ENCODE measurements at regions not wholly inside any gene's neighbourhood (a gene's known extent, or its start where the extent isn't known, plus 50 kb on each side); places are given as distances from the start of the nearest gene placed in this dataset.

DNA sequence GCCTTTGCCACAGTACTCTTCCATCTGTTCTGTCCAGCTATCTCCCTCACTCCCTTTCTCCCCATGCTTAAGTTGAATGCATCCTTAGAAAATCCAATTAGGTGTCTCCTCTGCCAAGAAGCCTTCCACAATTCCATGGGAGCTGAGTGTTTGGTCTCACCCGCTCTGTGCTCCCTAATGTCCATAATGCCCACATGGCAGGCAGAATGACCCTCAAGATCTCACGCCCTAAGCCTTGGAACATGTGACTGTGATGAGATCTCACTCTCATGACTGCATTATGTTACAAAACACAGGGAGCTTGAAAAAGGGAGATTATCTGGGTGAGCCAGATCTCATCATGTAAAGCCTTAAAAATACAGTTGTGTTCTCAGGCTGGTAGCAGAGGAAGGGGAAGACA is 229.4 kb downstream of the OMA1 start:
- TF ChIP-seq, protein P1, sequence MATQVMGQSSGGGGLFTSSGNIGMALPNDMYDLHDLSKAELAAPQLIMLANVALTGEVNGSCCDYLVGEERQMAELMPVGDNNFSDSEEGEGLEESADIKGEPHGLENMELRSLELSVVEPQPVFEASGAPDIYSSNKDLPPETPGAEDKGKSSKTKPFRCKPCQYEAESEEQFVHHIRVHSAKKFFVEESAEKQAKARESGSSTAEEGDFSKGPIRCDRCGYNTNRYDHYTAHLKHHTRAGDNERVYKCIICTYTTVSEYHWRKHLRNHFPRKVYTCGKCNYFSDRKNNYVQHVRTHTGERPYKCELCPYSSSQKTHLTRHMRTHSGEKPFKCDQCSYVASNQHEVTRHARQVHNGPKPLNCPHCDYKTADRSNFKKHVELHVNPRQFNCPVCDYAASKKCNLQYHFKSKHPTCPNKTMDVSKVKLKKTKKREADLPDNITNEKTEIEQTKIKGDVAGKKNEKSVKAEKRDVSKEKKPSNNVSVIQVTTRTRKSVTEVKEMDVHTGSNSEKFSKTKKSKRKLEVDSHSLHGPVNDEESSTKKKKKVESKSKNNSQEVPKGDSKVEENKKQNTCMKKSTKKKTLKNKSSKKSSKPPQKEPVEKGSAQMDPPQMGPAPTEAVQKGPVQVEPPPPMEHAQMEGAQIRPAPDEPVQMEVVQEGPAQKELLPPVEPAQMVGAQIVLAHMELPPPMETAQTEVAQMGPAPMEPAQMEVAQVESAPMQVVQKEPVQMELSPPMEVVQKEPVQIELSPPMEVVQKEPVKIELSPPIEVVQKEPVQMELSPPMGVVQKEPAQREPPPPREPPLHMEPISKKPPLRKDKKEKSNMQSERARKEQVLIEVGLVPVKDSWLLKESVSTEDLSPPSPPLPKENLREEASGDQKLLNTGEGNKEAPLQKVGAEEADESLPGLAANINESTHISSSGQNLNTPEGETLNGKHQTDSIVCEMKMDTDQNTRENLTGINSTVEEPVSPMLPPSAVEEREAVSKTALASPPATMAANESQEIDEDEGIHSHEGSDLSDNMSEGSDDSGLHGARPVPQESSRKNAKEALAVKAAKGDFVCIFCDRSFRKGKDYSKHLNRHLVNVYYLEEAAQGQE (IDR thresholded peaks at IDR 0.05; ENCODE audit: insufficient read depth in 1 of 2, low read depth in 2 of 2, low read length in 2 of 2) = no peak
- TF ChIP-seq SIN3A (IDR thresholded peaks at IDR 0.05; ENCODE audit: borderline replicate concordance, insufficient read depth, low read length) = no peak
- no peak for TF ChIP-seq POLR2AphosphoS5 (IDR thresholded peaks at IDR 0.05; ENCODE audit: low read depth, low read length)
- no peak for TF ChIP-seq TAF1 (IDR thresholded peaks at IDR 0.05; ENCODE audit: borderline replicate concordance, insufficient read depth, low read length)
- TF ChIP-seq FOXP2 (optimal IDR thresholded peaks at IDR 0.05; ENCODE audit: borderline replicate concordance, extremely low read depth, extremely low read length, insufficient read depth) = no peak
